HCT116 (cell line): ENCODE measurements at regions not wholly inside any gene's neighbourhood (a gene's known extent, or its start where the extent isn't known, plus 50 kb on each side); places are given as distances from the start of the nearest gene placed in this dataset.
"Not testable (repeated sequence)": the region's sequence is repeated elsewhere in the genome, so short reads cannot be mapped to it uniquely, and the experiment has no call there.

Source experiments
- ATAC-seq: fragments of 200-7000 bp; cut with Tn5 transposase; 2 replicates; pipeline ENCODE4 v1.9.1; 2020; ENCODE audit warnings: mild to moderate bottlenecking, moderate library complexity
- BruUV-seq: library from RNA; stranded (reverse); fragments of 400-500 nt; replicated peaks from 2 replicates; lab custom pipeline; 2021; lab: Mats Ljungman, UMichigan
- CTCF ChIA-PET: fragments of 300-600 bp; sonication (Branson Sonifier 250); formaldehyde crosslinking; loops from one replicate; lab custom pipeline; 2021; ENCODE audit warnings: antibody characterized with exemption; lab: Charles Lee
- POLR2A ChIA-PET: fragments of 300-600, 350-600 bp; sonication (Branson Sonifier 250); formaldehyde crosslinking; loops from one replicate; lab custom pipeline; 2021; ENCODE audit warnings: antibody characterized with exemption; lab: Charles Lee
- RAD21 ChIA-PET, 2 experiments: fragments of 300-600 bp; sonication (Branson Sonifier 250); formaldehyde crosslinking; loops; one replicate each; lab custom pipeline; 2023; ENCODE audit warnings: low total read pairs in 2 of 2; ENCODE audit not compliant: uncharacterized antibody in 2 of 2, unreplicated experiment in 2 of 2, low non-redundant PET in 1 of 2; lab: Charles Lee
- DNase-seq: peaks from one replicate; pipeline ENCODE4 v3.0.0-alpha.2; 2010; ENCODE audit warnings: low read depth, low spot score
- H2AFZ ChIP-seq: fragments of 200-600 bp; shearing (Covaris generic), sonication (generic); 2 replicates; pipeline ENCODE4 v1.6.1; 2017; ENCODE audit warnings: low read depth, mixed run types, mixed read lengths, antibody characterized with exemption, low read length; ENCODE audit not compliant: poor library complexity, severe bottlenecking
- H3K27ac ChIP-seq: 2 replicates; pipeline ENCODE4 v1.5.1; 2012; ENCODE audit warnings: low read depth, low read length
- H3K27me3 ChIP-seq: fragments of 200-600 bp; sonication (generic); 2 replicates; pipeline ENCODE4 v1.6.1; 2016; ENCODE audit warnings: mixed run types, low read length, mixed read lengths; ENCODE audit not compliant: insufficient read depth
- H3K36me3 ChIP-seq, 2 experiments: fragments of 200-500 bp in 1 of 2; fragments of 200-600 bp in 1 of 2; sonication (Bioruptor generic) in 1 of 2; sonication (generic) in 1 of 2; 2 replicates each; pipeline versions ENCODE4 v1.5.1 to v1.6.1; 2014 to 2016; ENCODE audit warnings: low read length in 2 of 2, inconsistent platforms in 1 of 2, mixed read lengths in 1 of 2, mixed run types in 1 of 2; ENCODE audit not compliant: insufficient read depth in 2 of 2, control insufficient read depth in 1 of 2
- H3K4me1 ChIP-seq, 2 experiments: fragments of 200-600 bp in 1 of 2; sonication (generic) in 1 of 2; 2 replicates each; pipeline versions ENCODE4 v1.5.1 to v1.6.1; 2012 to 2017; ENCODE audit warnings: low read length in 2 of 2, inconsistent platforms in 1 of 2, mild to moderate bottlenecking in 1 of 2, mixed read lengths in 1 of 2, mixed run types in 1 of 2, moderate library complexity in 1 of 2; ENCODE audit not compliant: insufficient read depth in 2 of 2, control insufficient read depth in 1 of 2
- H3K4me2 ChIP-seq: fragments of 200-600 bp; sonication (generic); 2 replicates; pipeline ENCODE4 v1.6.1; 2017; ENCODE audit warnings: mixed run types, low read length, mixed read lengths
- H3K4me3 ChIP-seq, 2 experiments: fragments of 200-600 bp in 1 of 2; sonication (generic) in 1 of 2; replicated peaks in 1 of 2; 2 replicates each; pipeline ENCODE4 v1.5.1; 2011 to 2016; ENCODE audit warnings: low read length in 2 of 2, control low read depth in 1 of 2, low read depth in 1 of 2, mild to moderate bottlenecking in 1 of 2, mixed read lengths in 1 of 2, mixed run types in 1 of 2
- H3K79me2 ChIP-seq: fragments of 200-600 bp; sonication (generic); 2 replicates; pipeline ENCODE4 v1.6.1; 2017; ENCODE audit warnings: mild to moderate bottlenecking, mixed run types, low read length, moderate library complexity, mixed read lengths; ENCODE audit not compliant: insufficient read depth
- H3K9ac ChIP-seq: fragments of 200-600 bp; sonication (generic); 2 replicates; pipeline ENCODE4 v1.6.1; 2016; ENCODE audit warnings: low read length, mixed read lengths
- H3K9me2 ChIP-seq: fragments of 200-600 bp; sonication (generic), shearing (Covaris generic); 2 replicates; pipeline ENCODE4 v1.6.1; 2017; ENCODE audit warnings: mixed run types, mild to moderate bottlenecking, moderate library complexity; ENCODE audit not compliant: insufficient read depth
- H3K9me3 ChIP-seq, 2 experiments: fragments of 200-500 bp in 1 of 2; fragments of 200-600 bp in 1 of 2; sonication (Bioruptor generic) in 1 of 2; sonication (generic) in 1 of 2; 2 replicates each; pipeline ENCODE4 v1.6.1; 2014 to 2017; ENCODE audit warnings: low read length in 2 of 2, mixed read lengths in 2 of 2, inconsistent platforms in 1 of 2, low read depth in 1 of 2, mild to moderate bottlenecking in 1 of 2, mixed run types in 1 of 2, moderate library complexity in 1 of 2; ENCODE audit not compliant: control insufficient read depth in 1 of 2, insufficient read depth in 1 of 2
- H4K20me1 ChIP-seq: fragments of 200-600 bp; sonication (generic), shearing (Covaris generic); 2 replicates; pipeline ENCODE4 v1.6.1; 2017; ENCODE audit warnings: mixed run types, mild to moderate bottlenecking, moderate library complexity; ENCODE audit not compliant: insufficient read depth
- ATF3 ChIP-seq: IDR thresholded peaks from 2 replicates; pipeline ENCODE4 v1.6.1; 2012
- CBX3 ChIP-seq: IDR thresholded peaks from 2 replicates; pipeline ENCODE4 v1.6.1; 2012; ENCODE audit warnings: low read depth
- CEBPB ChIP-seq: IDR thresholded peaks from 2 replicates; pipeline ENCODE4 v1.6.1; 2012; ENCODE audit warnings: low read depth
- CTCF ChIP-seq, 3 experiments: fragments of 200-600 bp in 1 of 3; sonication (generic) in 1 of 3; IDR thresholded peaks in 2 of 3; conservative IDR thresholded peaks in 1 of 3; 2 replicates each; pipeline ENCODE4 v1.5.1; 2012 to 2017; ENCODE audit warnings: low read depth in 2 of 3, low read length in 2 of 3, antibody characterized with exemption in 1 of 3, borderline replicate concordance in 1 of 3, control low read depth in 1 of 3, mild to moderate bottlenecking in 1 of 3, mixed read lengths in 1 of 3, mixed run types in 1 of 3, moderate library complexity in 1 of 3; ENCODE audit not compliant: insufficient read depth in 1 of 3
- EZH2phosphoT487 ChIP-seq: fragments of 200-600 bp; IDR thresholded peaks from 2 replicates; pipeline ENCODE4 v1.6.1; 2018; ENCODE audit warnings: antibody characterized with exemption, borderline replicate concordance
- JUND ChIP-seq: IDR thresholded peaks from 2 replicates; pipeline ENCODE4 v1.6.1; 2012
- MAX ChIP-seq: IDR thresholded peaks from 2 replicates; pipeline ENCODE4 v1.6.1; 2012
- RAD21 ChIP-seq: IDR thresholded peaks from 2 replicates; pipeline ENCODE4 v1.6.1; 2012; ENCODE audit warnings: low read depth, mild to moderate bottlenecking
- REST ChIP-seq: IDR thresholded peaks from 2 replicates; pipeline ENCODE4 v1.6.1; 2012; ENCODE audit warnings: low read depth
- SRF ChIP-seq: IDR thresholded peaks from 2 replicates; pipeline ENCODE4 v1.6.1; 2012; ENCODE audit warnings: low read depth
- TCF7L2 ChIP-seq: IDR thresholded peaks from 2 replicates; pipeline ENCODE4 v1.7.0; 2011; ENCODE audit warnings: borderline replicate concordance, inconsistent platforms; ENCODE audit not compliant: insufficient read depth, insufficient read length; ENCODE audit errors: extremely low read depth
- YY1 ChIP-seq: IDR thresholded peaks from 2 replicates; pipeline ENCODE4 v1.6.1; 2011; ENCODE audit warnings: low read length, low read depth, moderate library complexity, mild to moderate bottlenecking; ENCODE audit not compliant: insufficient replicate concordance; ENCODE audit errors: extremely low read depth
- ZBTB33 ChIP-seq: IDR thresholded peaks from 2 replicates; pipeline ENCODE4 v1.6.1; 2011; ENCODE audit warnings: mild to moderate bottlenecking, low read length, moderate library complexity; ENCODE audit not compliant: insufficient replicate concordance; ENCODE audit errors: extremely low read depth
- ZNF274 ChIP-seq: fragments of 200-500 bp; sonication (Bioruptor generic); IDR thresholded peaks from 2 replicates; pipeline ENCODE4 v1.6.1; 2014; ENCODE audit warnings: mild to moderate bottlenecking, low read depth, low read length, inconsistent platforms
- intact Hi-C: fragments of 100-400 bp; cut with micrococcal nuclease; formaldehyde crosslinking; loops from 2 replicates; pipeline ENCODE4 v1.10.0; 2022

- Histone ChIP-seq H3K9me2 (no peaks in the 10 kb centered on the region), H3K9me3 (no peaks in the 10 kb centered on the region; a peak in 1 of 4 replicates), H2AFZ (no peak overlapping the region), H3K27ac (no peak overlapping the region), H3K4me1 (no peaks in the 10 kb centered on the region), H3K4me2 (no peak overlapping the region), H3K9ac (no peak overlapping the region), H3K4me3 (no peak overlapping the region), H3K27me3 (no peaks in the 10 kb centered on the region), H4K20me1 (no peaks in the 10 kb centered on the region), H3K79me2 (no peaks in the 10 kb centered on the region), H3K36me3 (no peaks in the 10 kb centered on the region)
- CTCF ChIA-PET, result no interaction called here
- TF ChIP-seq ZBTB33 (no peak), CBX3 (no peak), JUND (no peak), RAD21 (no peak), CEBPB (no peak), CTCF (IDR thresholded peaks at IDR 0.05 in 2 of 3, conservative IDR thresholded peaks at IDR 0.05 in 1 of 3; ENCODE audit: borderline replicate concordance in 1 of 3, insufficient read depth in 1 of 3, low read depth in 2 of 3, low read length in 2 of 3) (no peak), ATF3 (no peak), TCF7L2 (no peak), YY1 (no peak), ZNF274 (no peak), SRF (no peak), EZH2phosphoT487 (no peak), REST (no peak), MAX (no peak)
- DNase-seq (no peak), ATAC-seq (no peak)
- POLR2A ChIA-PET, result no interaction called here
- RAD21 ChIA-PET, result no interaction called here
- BruUV-seq, result no TSS peak
- intact Hi-C loops, result no loop called here
Observed at GRCh38 chr7:80294346-80294745, 159.7 kb downstream of the GNAI1 start.

- ATAC-seq, CTCF ChIA-PET, H4K20me1 ChIP-seq, H3K9ac ChIP-seq, intact Hi-C loops, H3K36me3 ChIP-seq, H3K27ac ChIP-seq, H3K4me3 ChIP-seq, H2AFZ ChIP-seq, H3K9me2 ChIP-seq, H3K4me2 ChIP-seq, H3K27me3 ChIP-seq, BruUV-seq, POLR2A ChIA-PET, DNase-seq, H3K79me2 ChIP-seq, H3K9me3 ChIP-seq, RAD21 ChIA-PET: not testable (repeated sequence)
- H3K4me1 ChIP-seq, result peaks cover 11 to 14% of the 10 kb centered on the region in 2 experiments; a peak in 3 of 4 replicates
Observed at GRCh38 chr7:80292634-80293033, 158.0 kb downstream of the GNAI1 start.
